ENCODE measurements at regions not wholly inside any gene's neighbourhood (a gene's known extent, or its start where the extent isn't known, plus 50 kb on each side); places are given as distances from the start of the nearest gene placed in this dataset.
"Not testable (repeated sequence)": the region's sequence is repeated elsewhere in the genome, so short reads cannot be mapped to it uniquely, and the experiment has no call there.

DNA sequence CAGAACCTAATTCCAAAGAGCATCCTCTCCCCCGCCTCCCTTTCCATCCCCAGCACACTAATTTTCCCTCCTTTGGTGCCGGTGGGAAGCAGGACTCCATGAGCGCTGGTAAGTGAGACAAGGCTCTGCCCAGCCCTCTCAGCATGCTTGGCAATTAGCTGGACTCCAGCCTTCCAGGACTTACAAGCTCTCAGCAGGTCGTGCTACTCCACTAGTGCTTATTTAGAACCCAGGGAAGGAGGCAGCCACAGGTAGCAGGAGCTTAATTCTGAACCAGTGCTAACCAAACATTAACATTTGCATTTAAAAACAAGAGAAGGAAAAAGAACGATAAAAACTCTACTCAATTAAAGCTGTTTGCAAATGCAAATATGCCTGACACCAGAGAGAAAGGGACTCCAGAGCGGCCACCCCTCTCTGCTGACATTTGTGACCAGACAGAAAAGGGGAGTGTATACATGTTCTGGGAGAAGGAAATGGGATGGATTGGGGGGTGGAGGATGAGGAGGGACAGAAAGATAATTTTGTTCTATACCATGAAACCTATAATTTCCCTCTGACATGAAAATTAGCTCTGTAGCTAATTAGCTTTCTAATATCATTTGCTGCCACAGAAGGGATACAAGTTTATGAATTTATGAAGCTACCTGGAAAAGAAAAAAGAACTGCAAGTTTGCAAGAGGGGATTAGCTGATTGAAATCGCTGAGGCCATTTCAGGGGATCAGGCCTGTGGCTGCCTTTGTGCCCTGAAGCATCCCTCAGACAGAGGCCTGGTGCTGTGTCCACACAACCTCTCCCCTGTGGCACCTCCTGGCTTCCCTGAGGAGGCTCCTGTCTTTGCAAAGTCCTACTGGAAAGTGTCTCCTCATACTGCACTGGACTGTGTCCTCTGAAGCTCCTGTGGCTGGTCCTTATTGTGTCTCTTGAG lies 266.3 kb downstream of the SEC61B start:
- no peak for FAIRE-seq

DNA sequence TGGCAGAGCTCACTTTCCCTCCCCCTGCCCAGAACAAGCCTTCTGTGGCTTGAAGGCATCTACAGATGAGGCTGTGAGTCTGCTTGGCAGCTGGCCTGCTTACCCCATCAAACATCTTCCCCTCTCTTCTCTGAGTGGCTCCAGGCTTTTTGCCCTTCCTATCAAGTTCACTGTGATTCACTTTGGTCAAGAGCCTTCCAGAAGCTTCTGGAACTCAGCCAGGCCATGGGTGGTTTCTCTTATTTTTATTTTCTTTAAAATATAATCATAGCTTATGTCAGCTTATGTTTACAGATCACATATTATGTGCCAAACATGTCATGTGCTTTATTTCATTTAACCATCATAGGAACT lies 267.0 kb downstream of the SEC61B start:
- FAIRE-seq, result no peak

DNA sequence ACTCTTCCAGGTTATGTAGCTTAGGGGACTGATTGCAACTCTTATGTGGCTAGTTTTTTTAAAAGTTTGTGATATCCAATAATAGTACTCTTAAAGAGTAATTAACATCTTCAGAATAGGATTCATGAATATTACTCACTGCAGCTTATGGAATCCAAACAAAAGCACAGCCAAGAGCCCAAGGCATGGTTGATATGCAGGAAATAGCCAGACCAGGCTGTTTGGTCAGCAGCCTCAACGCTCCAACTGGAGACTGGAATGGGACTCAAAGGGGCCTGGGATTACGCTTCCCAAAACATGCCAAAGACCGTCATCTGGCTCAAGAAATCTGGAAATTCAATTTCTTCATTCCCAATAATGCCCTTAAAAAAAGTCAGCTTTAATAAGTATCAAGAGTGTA lies 268.6 kb downstream of the SEC61B start:
- no peak for FAIRE-seq

DNA sequence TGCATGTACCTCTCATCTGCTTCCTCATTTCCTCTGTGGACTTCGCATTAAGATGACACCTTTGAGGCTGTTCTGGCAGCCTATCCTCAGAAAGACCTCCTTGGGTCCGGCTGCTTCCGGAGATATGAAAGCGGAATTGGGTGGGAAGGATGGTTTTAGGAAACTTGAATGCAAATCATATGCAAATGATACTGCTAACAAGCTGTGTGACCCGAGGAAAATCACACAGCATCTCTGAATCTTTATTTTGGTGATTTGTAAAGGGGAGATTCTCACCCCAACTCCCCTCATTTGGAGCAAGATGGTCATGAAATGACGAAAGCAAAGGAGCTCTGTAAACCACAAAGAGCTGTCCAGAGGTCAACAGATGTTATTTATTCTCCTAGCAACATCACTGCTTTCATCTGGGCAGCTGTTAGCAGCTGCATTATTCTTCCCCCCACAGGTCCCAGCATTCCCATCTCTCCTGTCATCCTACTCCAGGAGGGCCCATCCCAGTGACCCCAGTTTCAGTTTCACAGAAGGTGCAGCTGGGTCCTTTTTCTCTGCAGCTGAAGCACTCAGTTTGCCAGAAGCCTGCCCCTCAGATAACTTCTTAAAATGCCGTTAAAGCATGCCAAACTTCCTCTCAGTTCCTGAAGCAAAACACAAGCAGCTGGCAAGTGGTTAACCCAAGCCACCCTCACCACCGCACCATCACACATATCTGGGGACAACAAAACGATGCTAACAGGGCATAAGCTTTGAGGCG lies 269.5 kb downstream of the SEC61B start:
- no peak for FAIRE-seq

DNA sequence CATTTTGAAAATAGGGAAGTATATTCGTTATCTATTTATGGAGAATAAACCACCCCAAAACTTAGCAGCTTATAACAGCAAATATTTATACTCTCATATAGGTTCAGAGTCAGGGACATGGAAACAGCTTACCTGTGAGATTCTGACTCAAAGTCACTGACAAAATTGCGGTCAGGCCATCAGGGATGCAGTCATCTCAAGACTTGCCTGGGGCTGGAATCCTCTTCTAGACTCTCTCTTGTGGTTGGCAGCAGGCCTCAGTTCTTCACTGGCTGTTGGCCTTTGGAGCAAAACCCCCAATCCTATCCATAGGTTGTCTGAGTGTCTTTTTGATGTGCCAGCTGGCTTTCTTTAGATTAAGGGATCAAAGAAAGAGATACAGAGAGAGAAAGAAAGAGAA lies 275.6 kb downstream of the SEC61B start:
- no peak for FAIRE-seq

DNA sequence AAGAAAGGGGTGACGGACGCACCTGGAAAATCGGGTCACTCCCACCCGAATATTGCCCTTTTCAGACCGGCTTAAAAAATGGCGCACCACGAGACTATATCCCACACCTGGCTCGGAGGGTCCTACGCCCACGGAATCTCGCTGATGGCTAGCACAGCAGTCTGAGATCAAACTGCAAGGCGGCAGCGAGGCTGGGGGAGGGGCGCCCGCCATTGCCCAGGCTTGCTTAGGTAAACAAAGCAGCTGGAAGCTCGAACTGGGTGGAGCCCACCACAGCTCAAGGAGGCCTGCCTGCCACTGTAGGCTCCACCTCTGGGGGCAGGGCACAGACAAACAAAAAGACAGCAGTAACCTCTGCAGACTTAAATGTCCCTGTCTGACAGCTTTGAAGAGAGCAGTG lies 276.9 kb downstream of the SEC61B start:
- FAIRE-seq, result not testable (repeated sequence)

DNA sequence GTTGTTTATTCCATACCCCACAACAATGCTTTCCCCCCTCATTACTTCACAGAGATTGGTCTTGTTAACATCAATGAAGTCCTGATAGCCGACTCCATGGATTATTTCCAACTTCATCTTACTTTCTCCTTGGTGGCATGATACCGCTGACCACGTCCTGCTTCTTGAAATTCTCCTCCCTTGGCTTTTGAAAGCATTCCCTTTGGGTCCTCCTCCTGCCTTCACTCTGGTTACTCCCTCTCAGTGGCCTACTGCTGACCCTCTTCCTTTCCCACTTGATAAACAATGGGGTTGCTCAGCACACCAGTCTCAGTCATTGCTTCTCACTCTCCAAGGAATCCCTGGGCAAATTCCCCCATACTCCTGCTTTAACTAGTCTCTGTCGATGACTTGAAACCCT lies 283.9 kb downstream of the SEC61B start:
- FAIRE-seq, result no peak

DNA sequence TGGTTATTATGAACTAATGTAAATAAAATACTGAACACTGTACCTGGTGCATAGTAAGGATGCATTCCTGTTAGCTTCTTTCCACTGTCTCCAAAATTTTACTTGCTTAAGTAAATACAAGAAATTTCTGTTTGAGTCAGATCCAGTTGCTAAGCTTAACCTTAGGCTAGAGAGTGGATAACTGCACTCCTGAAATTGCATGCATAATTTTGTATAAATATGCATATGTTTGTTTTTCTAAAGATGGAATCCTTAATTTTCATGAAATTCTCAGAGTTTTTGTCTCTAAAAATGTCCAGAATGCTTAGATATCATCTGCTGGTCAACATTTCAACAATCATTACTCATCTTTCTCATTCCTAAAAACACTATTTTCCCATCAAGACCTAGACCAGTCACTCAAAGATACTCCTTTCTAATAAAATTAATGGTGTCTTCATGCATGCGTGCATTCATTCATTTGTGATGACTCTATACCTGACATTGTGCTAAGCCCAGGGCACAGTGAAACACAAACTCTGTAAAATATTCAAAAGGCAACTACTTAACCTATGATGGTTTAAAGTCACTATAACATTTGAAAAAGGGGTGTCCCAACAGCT lies 284.8 kb downstream of the SEC61B start:
- FAIRE-seq, result no peak

DNA sequence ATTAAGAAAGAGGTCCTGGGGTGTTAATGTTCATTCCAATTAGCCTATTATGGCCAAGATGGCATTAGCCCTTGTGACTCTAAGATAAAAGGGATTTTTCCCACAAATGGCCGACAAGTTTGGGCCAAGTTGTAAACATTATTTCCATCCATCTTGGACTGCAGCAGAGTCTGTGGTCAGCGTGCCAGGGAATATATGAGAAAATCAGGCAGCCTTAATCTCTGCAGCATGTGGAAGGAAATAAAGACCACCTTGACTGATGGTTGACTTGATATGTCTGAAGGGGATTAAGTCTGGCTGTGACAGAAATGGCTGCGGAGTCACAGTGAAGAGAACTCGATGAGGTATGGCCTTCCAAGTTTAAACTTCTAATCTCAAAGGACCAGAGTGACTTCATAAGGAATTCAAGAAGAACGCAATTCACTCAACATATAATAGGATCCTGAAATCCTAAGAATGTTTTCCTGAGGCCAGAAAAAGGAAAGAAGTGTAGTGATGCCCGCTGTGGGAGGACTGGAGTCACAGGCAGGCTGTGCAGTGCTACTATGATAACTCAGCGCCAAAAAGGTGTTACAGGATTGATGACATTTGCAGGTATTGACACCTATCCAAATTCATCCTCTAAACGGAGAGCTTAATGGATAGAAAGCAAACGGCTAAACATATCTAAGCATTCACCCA lies 287.1 kb downstream of the SEC61B start:
- no peak for FAIRE-seq

DNA sequence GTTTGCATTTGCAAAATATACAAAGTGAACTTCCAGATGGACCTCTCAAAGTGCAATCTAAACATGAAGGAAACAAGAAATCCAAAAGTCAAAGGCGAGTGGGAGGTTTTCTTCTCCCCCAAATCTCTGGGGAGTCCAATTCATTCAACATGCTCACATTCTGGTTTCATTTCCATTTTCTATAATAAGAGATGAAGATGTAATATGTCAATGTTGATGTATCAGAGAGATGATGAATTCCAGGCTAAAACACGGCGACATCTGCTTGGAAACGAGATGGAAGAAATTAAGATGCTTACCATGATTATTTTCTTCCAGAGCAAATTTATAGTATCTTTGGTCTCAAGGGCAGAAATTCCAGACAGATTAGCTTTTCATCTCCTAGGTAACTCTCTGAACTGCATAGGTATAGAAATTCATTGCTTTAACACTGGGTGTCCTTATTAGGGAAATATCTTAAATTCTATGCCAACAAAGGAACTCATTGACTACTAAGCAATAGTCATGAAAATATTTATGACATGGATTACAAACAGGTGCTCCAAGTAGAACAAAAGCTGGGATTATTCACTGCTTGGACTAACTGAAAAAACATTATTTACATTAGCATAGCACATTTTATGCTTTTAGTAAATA lies 287.9 kb downstream of the SEC61B start:
- FAIRE-seq, result no peak

DNA sequence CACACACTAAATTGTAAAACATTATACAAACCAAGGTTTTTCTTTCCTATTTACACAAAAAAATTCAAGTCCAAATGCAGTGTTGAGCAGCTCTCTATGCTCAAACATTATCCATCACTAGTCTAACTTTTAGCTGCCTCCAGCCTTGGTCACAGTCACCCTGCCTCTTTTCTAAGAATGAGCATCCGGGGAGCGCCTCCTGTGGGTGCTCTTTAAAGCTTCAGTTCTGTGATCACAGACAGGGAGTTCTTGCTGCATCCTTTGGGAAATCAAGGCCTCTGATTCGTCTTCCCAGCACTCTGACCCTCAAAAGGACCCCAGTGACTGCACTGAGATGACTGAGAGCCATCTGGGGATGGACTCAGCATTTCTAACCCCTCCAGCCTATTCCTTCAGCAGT lies 289.6 kb downstream of the SEC61B start:
- no peak for FAIRE-seq

DNA sequence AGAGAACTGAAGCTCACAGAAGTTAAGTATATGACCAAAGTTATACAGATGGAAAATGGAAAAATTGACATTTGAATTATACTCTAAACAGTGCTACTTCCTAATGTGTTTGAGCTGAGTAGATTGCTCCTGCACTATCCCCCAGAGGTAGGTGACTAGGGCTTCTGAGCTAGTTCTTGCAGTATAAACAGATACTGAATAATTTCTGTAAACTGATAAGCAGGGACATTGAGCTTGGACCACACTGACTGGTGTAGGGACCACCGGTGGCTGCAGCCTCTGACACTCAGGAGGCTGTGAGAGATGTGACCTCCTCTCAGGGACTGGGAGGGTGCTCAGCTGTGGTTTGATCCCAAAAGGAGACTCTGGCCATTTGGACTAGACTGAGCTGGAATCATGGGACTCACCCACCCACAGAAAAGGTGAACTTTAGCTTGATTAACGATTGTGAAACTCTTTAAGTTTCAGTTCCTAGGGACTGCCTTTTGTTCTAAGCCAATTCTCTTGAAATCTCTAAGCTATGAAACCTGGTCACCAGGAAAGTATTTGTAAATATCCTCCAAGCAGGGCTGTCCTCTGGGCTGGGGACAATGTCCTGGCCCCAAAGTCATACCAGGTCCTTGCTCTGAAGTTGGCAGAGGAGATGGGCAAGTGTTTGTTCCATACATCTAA lies 291.5 kb downstream of the SEC61B start:
- no peak for FAIRE-seq

DNA sequence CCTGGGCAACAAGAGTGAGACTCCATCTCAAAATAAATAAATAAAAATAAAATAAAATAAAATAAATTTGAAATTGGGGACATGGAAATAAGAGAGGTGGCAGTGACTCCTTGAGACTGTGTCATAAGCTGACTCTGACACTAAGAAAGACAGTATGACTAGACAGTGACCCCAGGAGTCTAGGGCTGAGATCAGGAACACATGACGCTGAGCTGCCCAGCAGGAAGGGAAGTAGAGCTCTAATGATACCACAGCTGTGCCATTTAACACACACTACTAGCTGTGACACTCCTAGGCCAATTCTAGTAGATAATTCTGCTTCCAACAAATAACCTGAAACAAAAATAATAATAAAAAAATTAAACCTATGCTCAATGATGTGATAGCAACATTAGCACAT lies 293.0 kb downstream of the SEC61B start:
- no peak for FAIRE-seq

DNA sequence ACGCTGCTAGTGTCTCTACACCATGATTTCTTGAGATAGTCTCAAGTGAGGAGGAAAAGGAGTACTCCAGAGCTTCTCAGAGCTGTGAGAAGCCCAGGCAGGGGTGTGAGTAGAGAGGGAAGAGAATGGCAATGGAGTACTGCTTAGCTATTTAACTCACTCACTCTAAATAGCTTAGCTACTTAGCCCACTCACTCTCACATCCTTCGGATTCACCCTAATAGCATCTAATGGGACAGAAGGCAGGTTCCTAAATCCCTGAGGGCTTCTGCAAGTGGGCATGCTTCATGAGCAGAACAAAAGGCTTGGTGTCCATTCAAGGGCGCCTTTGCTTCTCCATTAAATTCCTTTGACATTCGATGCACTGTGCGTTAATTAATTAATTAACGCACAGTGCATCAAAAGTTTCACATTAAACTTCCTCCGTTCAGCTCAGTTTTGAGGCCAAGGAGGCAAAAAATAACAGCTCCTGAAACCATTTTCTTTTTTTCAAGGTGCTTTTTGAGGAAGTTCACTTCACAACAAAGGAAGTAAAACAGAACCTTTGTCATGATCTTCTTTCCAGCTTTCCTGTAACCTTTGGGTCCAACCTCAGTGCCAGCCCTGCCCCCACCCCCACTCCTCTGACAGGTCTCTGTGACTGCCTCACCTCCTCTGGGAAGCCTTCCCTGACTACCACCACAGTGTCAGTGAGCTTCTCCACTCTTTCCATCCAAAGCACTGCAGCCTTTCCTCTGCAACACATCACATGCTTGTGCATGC lies 294.0 kb downstream of the SEC61B start:
- FAIRE-seq, result no peak

DNA sequence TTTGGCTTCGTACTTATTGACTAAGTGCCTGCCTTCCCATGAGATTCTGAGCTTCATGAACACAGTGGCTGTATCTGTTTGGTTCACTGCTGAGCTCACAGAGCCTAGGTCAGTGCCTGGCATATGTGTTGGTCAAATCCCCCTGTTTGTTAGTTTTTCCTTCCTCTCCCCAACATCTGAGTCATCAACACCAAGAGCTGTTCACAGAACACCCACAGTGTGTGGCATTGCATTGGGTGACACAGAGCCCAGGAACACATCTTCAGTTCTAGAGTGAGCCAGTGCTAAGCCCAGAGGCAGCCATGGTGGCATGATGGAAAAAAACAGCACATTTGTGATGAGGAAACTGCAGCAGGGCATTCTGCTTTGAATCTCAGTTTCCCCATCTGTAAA lies 294.6 kb downstream of the SEC61B start:
- FAIRE-seq, result no peak

DNA sequence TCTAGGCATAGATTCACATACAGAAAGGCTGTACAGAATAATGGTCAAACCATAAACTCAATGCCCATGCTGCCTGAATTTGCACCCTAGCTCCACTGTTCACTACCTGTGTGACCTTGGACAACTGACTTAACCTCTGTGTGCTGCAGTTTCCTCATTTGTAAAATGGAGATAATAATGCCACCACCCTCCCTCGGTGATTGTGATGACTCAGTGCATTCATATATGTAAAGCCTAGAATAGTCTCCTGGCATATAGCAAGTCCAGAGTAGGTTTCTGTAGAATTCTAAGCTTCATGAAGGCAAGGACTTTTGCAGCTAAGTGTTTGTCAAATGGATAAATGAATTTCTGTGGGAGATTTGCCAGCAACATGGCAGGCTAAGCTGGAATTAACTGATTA lies 297.8 kb upstream of the NR4A3 start:
- FAIRE-seq, result no peak

DNA sequence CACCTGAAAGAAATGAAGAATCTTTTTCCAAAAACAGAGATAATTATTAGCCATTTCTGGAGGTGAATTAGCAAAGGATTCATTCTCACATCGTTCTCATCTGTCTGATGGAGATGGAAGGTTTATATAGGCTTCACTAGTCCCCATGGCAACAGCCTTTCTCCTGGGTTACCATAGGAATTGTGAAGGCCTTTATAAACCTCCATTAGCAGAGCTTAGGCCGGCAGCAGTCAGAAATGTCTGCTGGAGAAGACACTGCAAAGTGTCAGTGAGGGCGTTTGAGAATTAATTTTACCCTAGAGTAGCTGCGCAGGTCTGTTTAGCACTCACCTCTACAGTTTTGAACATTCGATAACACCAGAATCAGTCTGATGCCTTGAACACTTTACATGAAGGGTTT lies 290.4 kb upstream of the NR4A3 start:
- no peak for FAIRE-seq

DNA sequence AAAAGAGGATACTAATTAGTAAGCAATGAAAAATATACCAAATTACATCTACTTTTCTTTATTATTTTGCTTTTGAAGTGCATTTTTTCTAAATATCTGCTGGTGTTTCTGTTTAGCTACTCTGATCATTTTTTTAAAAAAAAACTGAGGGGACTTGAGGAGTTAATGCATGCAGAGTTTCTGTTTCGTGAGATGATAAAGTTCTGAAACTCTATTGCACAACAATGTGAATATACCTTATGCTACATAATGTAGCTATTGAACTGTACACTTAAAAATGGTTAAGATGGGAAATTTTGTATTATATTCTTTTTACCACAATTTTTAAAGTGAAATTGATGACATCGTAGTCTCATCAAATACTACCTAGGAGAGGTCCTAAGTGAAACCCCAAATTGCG lies 288.3 kb upstream of the NR4A3 start:
- no peak for FAIRE-seq

DNA sequence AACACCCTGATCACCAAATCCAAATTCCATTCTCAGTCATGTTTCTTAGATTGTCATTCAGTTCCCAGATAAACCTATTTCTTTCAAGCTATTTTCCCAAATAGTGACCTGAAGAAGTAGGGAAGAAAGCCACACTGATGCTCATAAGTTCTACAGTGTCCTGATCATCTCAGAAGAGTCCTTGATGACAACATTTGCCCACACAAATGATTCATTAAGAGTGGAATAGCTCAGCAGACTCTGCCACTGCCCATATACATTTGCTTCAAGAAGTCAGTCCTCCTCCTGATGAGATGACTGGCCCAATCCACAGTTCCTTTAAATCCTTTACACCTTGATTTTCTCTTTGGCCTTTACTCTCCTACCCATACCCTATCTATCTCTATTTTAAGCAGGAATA lies 283.7 kb upstream of the NR4A3 start:
- FAIRE-seq, result no peak

DNA sequence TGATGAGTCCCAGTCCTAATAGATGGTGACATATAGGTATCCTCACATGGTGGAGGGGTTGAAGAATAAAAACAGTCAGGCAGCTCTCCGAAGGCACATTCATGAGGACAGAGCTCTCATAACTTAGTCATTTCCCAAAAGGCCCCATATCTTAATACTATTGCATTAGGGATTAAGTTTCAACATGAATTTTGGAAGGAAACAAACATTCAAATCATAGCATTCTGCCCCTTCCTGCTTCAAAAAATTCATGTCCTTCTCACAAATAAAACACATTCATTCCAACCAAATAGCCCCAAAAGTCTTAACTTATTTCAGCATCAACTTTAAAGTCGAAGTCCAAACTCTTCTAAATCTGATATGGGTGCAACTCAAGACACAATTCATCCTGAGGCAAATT lies 277.2 kb upstream of the NR4A3 start:
- no peak for FAIRE-seq

DNA sequence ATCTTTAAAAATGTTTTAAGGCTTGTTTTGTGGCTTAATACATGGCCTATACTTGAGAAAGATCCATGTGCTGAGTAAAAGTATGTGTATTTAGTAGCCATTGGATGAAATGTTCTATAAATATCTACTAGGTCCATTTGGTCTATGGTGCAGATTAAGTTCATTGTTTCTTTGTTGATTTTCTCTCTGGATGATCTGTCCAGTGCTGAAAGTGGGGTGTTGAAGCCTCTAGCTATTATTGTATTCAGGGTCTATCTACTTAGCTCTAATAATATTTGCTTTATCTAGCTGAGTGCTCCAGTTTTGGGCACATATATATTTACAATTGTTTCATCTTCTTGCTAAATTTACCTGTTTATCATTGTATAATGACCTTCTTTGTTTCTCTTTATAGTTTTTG lies 272.2 kb upstream of the NR4A3 start:
- no peak for FAIRE-seq
